HepG2 (cell line): ENCODE measurements at regions not wholly inside any gene's neighbourhood (a gene's known extent, or its start where the extent isn't known, plus 50 kb on each side); places are given as distances from the start of the nearest gene placed in this dataset.

Source experiments
- ATAC-seq: fragments of 200-7000 bp; cut with Tn5 transposase; 3 replicates; pipeline ENCODE4 v1.9.1; 2020; ENCODE audit warnings: mild to moderate bottlenecking, moderate library complexity
- BruUV-seq: library from RNA; stranded (reverse); fragments of 400-500 nt; replicated peaks from 2 replicates; lab custom pipeline; 2021; lab: Mats Ljungman, UMichigan
- CTCF ChIA-PET: fragments of 300-600 bp; formaldehyde crosslinking; extraction: SDS; loops from one replicate; lab custom pipeline; 2021; ENCODE audit warnings: low total read pairs, inconsistent platforms, low intra/inter-chr PET ratio; lab: Yijun Ruan, JAX
- POLR2A ChIA-PET: fragments of 350-600 bp; sonication (Branson Sonifier 250); formaldehyde crosslinking; loops from one replicate; lab custom pipeline; 2020; ENCODE audit warnings: antibody characterized with exemption, inconsistent platforms; lab: Yijun Ruan, JAX
- DNase-seq: peaks from one replicate; pipeline ENCODE4 v3.0.0-alpha.2; 2015; ENCODE audit warnings: low spot score
- FAIRE-seq: peaks from 3 replicates; lab custom pipeline; 2011; peaks lifted over from hg19 to GRCh38; lab: Jason Lieb, UNC
- H2AFZ ChIP-seq: one replicate; pipeline ENCODE4 v1.6.1; 2011; ENCODE audit warnings: low read length, inconsistent platforms
- H3K27ac ChIP-seq: fragments of 300-600 bp; 3 replicates; pipeline ENCODE4 v1.8.0; 2011; ENCODE audit warnings: mixed run types, mild to moderate bottlenecking, mixed read lengths, low read length, inconsistent platforms; ENCODE audit not compliant: insufficient read depth; ENCODE audit errors: extremely low read length
- H3K27me3 ChIP-seq, 2 experiments: fragments of 200-600 bp in 1 of 2; 2 replicates in 1 of 2; 3 replicates in 1 of 2; pipeline versions ENCODE4 v1.6.0 to v1.8.0; 2011; ENCODE audit warnings: low read length in 2 of 2, mild to moderate bottlenecking in 2 of 2, moderate library complexity in 2 of 2, inconsistent platforms in 1 of 2; ENCODE audit not compliant: insufficient read depth in 2 of 2, control insufficient read depth in 1 of 2
- H3K36me3 ChIP-seq, 2 experiments: fragments of 200-600 bp in 1 of 2; replicated peaks in 1 of 2; 2 replicates in 1 of 2; 3 replicates in 1 of 2; pipeline versions ENCODE4 v1.5.1 to v1.8.0; 2011; ENCODE audit warnings: low read length in 2 of 2, inconsistent platforms in 1 of 2; ENCODE audit not compliant: insufficient read depth in 2 of 2, control insufficient read depth in 1 of 2
- H3K4me1 ChIP-seq: 2 replicates; pipeline ENCODE4 v1.5.1; 2012; ENCODE audit warnings: low read length, inconsistent platforms; ENCODE audit not compliant: insufficient read depth
- H3K4me2 ChIP-seq: 2 replicates; pipeline ENCODE4 v1.6.0; 2011; ENCODE audit warnings: low read depth, low read length, inconsistent platforms
- H3K4me3 ChIP-seq, 3 experiments: fragments of 200-600 bp in 1 of 3; sonication (generic), shearing (Covaris generic) in 1 of 3; replicated peaks in 1 of 3; 2 replicates each; pipeline ENCODE4 v1.5.1; 2011 to 2016; ENCODE audit warnings: low read length in 3 of 3, inconsistent platforms in 2 of 3, low read depth in 2 of 3, mild to moderate bottlenecking in 2 of 3, control low read depth in 1 of 3, mixed read lengths in 1 of 3; ENCODE audit not compliant: insufficient read depth in 1 of 3
- H3K79me2 ChIP-seq: one replicate; pipeline ENCODE4 v1.6.1; 2011; ENCODE audit warnings: low read length, inconsistent platforms; ENCODE audit not compliant: insufficient read depth
- H3K9ac ChIP-seq: 2 replicates; pipeline ENCODE4 v1.6.0; 2011; ENCODE audit warnings: mild to moderate bottlenecking, low read depth, low read length, inconsistent platforms; ENCODE audit not compliant: insufficient read depth
- H3K9me3 ChIP-seq: 2 replicates; pipeline ENCODE4 v1.5.1; 2012; ENCODE audit warnings: mild to moderate bottlenecking, low read length
- H4K20me1 ChIP-seq: 2 replicates; pipeline ENCODE4 v1.6.0; 2011; ENCODE audit warnings: inconsistent platforms, mild to moderate bottlenecking, low read length, moderate library complexity; ENCODE audit not compliant: insufficient read depth
- ASH2L ChIP-seq: fragments of 300-600, 200-600 bp; sonication (generic); IDR thresholded peaks from 2 replicates; pipeline ENCODE4 v1.7.0; 2017; ENCODE audit warnings: low read depth, mild to moderate bottlenecking, moderate library complexity, mixed read lengths, low read length; ENCODE audit not compliant: insufficient read length
- ATF1 ChIP-seq: IDR thresholded peaks from 2 replicates; pipeline ENCODE4 v1.6.1; 2016; ENCODE audit warnings: mild to moderate bottlenecking, control low read depth
- CC2D1A ChIP-seq: sonication (generic); formaldehyde crosslinking; IDR thresholded peaks from 2 replicates; pipeline ENCODE4 v1.8.1; 2023; ENCODE audit warnings: mild to moderate bottlenecking, missing genetic modification reagents
- CREBL2 ChIP-seq: sonication (generic); formaldehyde crosslinking; IDR thresholded peaks from 2 replicates; pipeline ENCODE4 v1.8.1; 2023; ENCODE audit warnings: missing genetic modification reagents, mild to moderate bottlenecking, borderline replicate concordance
- GATAD2A ChIP-seq: IDR thresholded peaks from 2 replicates; pipeline ENCODE4 v1.6.1; 2016
- KDM3A ChIP-seq: IDR thresholded peaks from 2 replicates; pipeline ENCODE4 v1.6.1; 2018; ENCODE audit warnings: low read depth, missing compliant biosample characterization
- MATR3 ChIP-seq: sonication (generic); formaldehyde crosslinking; IDR thresholded peaks from 2 replicates; pipeline ENCODE4 v1.4.0; 2020; ENCODE audit warnings: missing genetic modification reagents
- MIER3 ChIP-seq: IDR thresholded peaks from 2 replicates; pipeline ENCODE4 v1.6.1; 2016; ENCODE audit warnings: missing compliant biosample characterization, borderline replicate concordance
- PTBP1 ChIP-seq: fragments of 200-400 bp; formaldehyde crosslinking; IDR thresholded peaks from 2 replicates; pipeline ENCODE4 v1.6.1; 2018; ENCODE audit warnings: low read length, low read depth; ENCODE audit not compliant: poor library complexity, severe bottlenecking
- ZC3H4 ChIP-seq: sonication (generic); formaldehyde crosslinking; IDR thresholded peaks from 2 replicates; pipeline ENCODE4 v1.4.0; 2020; ENCODE audit warnings: missing genetic modification reagents, borderline replicate concordance
- ZNF430 ChIP-seq: sonication (generic); formaldehyde crosslinking; IDR thresholded peaks from 2 replicates; pipeline ENCODE4 v1.9.0; 2021; ENCODE audit warnings: mild to moderate bottlenecking, missing genetic modification reagents
- ZNF746 ChIP-seq: sonication (generic); formaldehyde crosslinking; IDR thresholded peaks from 2 replicates; pipeline ENCODE4 v1.8.0; 2022; ENCODE audit warnings: mild to moderate bottlenecking, missing genetic modification reagents
- ZNF879 ChIP-seq: sonication (generic); formaldehyde crosslinking; IDR thresholded peaks from 2 replicates; pipeline ENCODE4 v1.8.1; 2023; ENCODE audit warnings: missing genetic modification reagents
- WGBS: methylation state at CpG from one replicate; pipeline ENCODE4 v1.1.6; 2017; ENCODE audit warnings: low lambda C conversion rate; 5-methylcytosine and 5-hydroxymethylcytosine counted together
- in situ Hi-C: cut with HindIII; loops from 2 replicates; pipeline ENCODE4 v1.10.0; 2017; ENCODE audit warnings: low pct_unique_long_range_greater_than_20kb; ENCODE audit not compliant: extremely low pct_ligation_motif_present
- intact Hi-C: fragments of 100-400 bp; cut with micrococcal nuclease; formaldehyde crosslinking; loops from one replicate; pipeline ENCODE4 v1.10.0; 2022; ENCODE audit not compliant: unreplicated experiment
- TF ChIP-seq, protein P1 (sequence below): sonication (generic); formaldehyde crosslinking; IDR thresholded peaks from 2 replicates; pipeline ENCODE4 v1.4.0; 2020; ENCODE audit warnings: missing genetic modification reagents
- TF ChIP-seq, protein P2 (sequence below): sonication (generic); formaldehyde crosslinking; IDR thresholded peaks from 2 replicates; pipeline ENCODE4 v1.5.1; 2020; ENCODE audit warnings: missing genetic modification reagents, mild to moderate bottlenecking, borderline replicate concordance
- TF ChIP-seq, protein P3 (sequence below): sonication (generic); formaldehyde crosslinking; IDR thresholded peaks from one replicate; pipeline ENCODE4 v1.5.1; 2020; ENCODE audit warnings: mild to moderate bottlenecking, missing genetic modification reagents; ENCODE audit errors: not compliant biosample characterization

GRCh38 chr1:224874775-224875174 is 54.7 kb upstream of the DNAH14 start:
- Histone ChIP-seq H3K9me3 (no peaks in the 10 kb centered on the region), H3K36me3 (no peaks in the 10 kb centered on the region), H3K9ac (no peak overlapping the region), H3K27ac (no peak overlapping the region), H3K79me2 (no peaks in the 10 kb centered on the region), H3K4me1 (peaks cover 29% of the 10 kb centered on the region), H3K27me3 (0 out of 5 replicates have a peak, but pooled peaks cover 0 to 7% of the 10 kb centered on the region in 2 experiments), H2AFZ (peak overlapping the region; percentile 81), H3K4me3 (no peak overlapping the region), H4K20me1 (no peaks in the 10 kb centered on the region), H3K4me2 (peak overlapping the region; percentile 33; the same call in 1 of the 2 replicates)
- FAIRE-seq: no peak
- ChIA-PET CTCF (no interaction called here), POLR2A (no interaction called here)
- no peak for DNase-seq
- no TSS peak for BruUV-seq
- in situ Hi-C loops: no loop called here
- WGBS: 1% methylated on average over 7 of the region's 7 CpGs
- no peak for ATAC-seq
- intact Hi-C loops: loop anchor here (5.0 kb wide), 1 partner anchor 797 kb away; no protein-coding TSS in a partner anchor
- TF ChIP-seq ATF1 (no peak), MIER3 (CRISPR knock-in tag) (no peak), MATR3 (CRISPR knock-in tag) (no peak), CREBL2 (CRISPR knock-in tag) (no peak), KDM3A (CRISPR knock-in tag) (no peak), ZNF746 (CRISPR knock-in tag) (no peak), GATAD2A (no peak), ZNF430 (CRISPR knock-in tag) (no peak), ASH2L (no peak), PTBP1 (no peak), CC2D1A (no peak), ZC3H4 (CRISPR knock-in tag) (no peak), ZNF879 (CRISPR knock-in tag) (no peak)
- TF ChIP-seq, protein P1, sequence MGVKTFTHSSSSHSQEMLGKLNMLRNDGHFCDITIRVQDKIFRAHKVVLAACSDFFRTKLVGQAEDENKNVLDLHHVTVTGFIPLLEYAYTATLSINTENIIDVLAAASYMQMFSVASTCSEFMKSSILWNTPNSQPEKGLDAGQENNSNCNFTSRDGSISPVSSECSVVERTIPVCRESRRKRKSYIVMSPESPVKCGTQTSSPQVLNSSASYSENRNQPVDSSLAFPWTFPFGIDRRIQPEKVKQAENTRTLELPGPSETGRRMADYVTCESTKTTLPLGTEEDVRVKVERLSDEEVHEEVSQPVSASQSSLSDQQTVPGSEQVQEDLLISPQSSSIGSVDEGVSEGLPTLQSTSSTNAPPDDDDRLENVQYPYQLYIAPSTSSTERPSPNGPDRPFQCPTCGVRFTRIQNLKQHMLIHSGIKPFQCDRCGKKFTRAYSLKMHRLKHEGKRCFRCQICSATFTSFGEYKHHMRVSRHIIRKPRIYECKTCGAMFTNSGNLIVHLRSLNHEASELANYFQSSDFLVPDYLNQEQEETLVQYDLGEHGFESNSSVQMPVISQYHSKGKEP (CRISPR knock-in tag): no peak
- TF ChIP-seq, protein P2, sequence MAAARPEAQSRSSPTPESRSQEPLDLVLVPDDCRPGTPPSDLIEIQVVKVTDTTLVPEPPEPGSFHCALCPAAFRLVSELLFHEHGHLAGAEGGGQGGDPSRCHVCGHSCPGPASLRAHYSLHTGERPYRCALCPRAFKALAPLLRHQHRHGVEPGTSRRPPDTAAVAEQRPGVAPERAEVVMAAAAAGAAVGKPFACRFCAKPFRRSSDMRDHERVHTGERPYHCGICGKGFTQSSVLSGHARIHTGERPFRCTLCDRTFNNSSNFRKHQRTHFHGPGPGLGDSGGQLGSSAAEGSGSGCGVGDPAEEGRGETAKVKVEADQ (CRISPR knock-in tag): no peak
- TF ChIP-seq, protein P3, sequence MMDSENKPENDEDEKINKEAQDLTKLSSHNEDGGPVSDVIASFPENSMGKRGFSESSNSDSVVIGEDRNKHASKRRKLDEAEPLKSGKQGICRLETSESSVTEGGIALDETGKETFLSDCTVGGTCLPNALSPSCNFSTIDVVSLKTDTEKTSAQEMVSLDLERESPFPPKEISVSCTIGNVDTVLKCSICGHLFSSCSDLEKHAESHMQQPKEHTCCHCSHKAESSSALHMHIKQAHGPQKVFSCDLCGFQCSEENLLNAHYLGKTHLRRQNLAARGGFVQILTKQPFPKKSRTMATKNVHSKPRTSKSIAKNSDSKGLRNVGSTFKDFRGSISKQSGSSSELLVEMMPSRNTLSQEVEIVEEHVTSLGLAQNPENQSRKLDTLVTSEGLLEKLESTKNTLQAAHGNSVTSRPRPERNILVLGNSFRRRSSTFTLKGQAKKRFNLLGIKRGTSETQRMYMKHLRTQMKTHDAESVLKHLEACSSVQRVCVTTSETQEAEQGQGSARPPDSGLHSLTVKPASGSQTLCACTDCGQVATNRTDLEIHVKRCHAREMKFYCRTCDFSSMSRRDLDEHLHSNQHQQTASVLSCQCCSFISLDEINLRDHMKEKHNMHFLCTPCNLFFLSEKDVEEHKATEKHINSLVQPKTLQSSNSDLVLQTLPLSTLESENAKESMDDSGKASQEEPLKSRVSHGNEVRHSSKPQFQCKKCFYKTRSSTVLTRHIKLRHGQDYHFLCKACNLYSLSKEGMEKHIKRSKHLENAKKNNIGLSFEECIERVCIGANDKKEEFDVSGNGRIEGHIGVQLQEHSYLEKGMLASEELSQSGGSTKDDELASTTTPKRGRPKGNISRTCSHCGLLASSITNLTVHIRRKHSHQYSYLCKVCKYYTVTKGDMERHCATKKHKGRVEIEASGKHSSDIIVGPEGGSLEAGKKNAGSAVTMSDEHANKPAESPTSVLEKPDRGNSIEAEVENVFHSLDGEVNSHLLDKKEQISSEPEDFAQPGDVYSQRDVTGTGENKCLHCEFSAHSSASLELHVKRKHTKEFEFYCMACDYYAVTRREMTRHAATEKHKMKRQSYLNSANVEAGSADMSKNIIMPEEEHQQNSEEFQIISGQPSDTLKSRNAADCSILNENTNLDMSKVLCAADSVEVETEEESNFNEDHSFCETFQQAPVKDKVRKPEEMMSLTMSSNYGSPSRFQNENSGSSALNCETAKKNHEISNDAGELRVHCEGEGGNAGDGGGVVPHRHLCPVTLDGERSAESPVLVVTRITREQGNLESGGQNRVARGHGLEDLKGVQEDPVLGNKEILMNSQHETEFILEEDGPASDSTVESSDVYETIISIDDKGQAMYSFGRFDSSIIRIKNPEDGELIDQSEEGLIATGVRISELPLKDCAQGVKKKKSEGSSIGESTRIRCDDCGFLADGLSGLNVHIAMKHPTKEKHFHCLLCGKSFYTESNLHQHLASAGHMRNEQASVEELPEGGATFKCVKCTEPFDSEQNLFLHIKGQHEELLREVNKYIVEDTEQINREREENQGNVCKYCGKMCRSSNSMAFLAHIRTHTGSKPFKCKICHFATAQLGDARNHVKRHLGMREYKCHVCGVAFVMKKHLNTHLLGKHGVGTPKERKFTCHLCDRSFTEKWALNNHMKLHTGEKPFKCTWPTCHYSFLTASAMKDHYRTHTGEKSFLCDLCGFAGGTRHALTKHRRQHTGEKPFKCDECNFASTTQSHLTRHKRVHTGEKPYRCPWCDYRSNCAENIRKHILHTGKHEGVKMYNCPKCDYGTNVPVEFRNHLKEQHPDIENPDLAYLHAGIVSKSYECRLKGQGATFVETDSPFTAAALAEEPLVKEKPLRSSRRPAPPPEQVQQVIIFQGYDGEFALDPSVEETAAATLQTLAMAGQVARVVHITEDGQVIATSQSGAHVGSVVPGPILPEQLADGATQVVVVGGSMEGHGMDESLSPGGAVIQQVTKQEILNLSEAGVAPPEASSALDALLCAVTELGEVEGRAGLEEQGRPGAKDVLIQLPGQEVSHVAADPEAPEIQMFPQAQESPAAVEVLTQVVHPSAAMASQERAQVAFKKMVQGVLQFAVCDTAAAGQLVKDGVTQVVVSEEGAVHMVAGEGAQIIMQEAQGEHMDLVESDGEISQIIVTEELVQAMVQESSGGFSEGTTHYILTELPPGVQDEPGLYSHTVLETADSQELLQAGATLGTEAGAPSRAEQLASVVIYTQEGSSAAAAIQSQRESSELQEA (CRISPR knock-in tag): no peak
